ENCODE measurements at regions not wholly inside any gene's neighbourhood (a gene's known extent, or its start where the extent isn't known, plus 50 kb on each side); places are given as distances from the start of the nearest gene placed in this dataset.

DNA sequence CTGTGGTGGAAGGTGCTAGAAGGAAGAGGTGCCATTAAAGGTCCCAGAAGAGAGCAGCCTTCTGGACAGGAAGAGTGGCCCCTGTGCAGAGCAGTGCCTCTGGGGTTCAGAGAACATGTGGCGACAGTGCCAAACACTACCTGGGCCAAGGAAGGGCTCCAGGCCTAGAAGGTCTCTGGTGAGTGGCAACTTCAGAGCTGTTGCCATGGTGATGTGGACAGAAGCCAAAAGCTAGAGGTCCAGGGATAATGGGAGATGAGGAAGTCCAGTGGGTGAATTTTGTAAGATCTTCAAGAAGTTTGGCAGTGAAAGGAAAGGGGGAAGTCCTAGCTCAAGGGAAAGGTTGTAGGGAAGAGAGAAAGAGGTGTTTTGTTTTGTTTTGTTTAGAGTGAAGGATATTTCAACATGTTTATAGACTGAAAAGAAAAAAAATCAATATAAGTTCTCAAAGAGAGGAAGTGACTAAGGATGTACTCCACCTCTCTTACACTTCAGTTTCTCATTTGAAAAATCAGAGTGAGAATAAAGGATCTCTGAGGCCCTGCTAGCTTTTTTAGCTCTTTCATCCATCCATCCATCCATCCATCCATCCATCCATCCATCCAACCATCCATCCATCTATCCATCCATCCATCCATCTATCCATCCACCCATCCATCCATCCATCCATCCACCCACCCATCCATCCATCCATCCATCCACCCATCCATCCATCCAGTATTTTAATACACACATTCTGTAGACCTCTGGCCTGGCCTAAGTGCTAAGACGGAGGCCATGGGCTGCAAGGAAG lies 77.1 kb upstream of the DUSP5 start:
- H3K9me3 ChIP-seq (ENCODE audit: low read length) = no peaks in the 10 kb centered on the region
- H3F3A ChIP-seq (ENCODE audit: insufficient read depth, low read length) = no peaks in the 10 kb centered on the region
- no peaks in the 10 kb centered on the region for H3K9me2 ChIP-seq (ENCODE audit: low read depth, low read length)
- H3K4me1 ChIP-seq (ENCODE audit: insufficient read depth, low read length, severe bottlenecking) = peaks cover 71% of the 10 kb centered on the region
- no peaks in the 10 kb centered on the region for H4K20me1 ChIP-seq (ENCODE audit: insufficient read depth, low read length)
- H3K4me3 ChIP-seq (ENCODE audit: low read depth, low read length, poor library complexity, severe bottlenecking) = no peak overlapping the region
- no peak overlapping the region for H3K4me2 ChIP-seq (ENCODE audit: low read length)
- peak overlapping the region; percentile 67 for H3K27ac ChIP-seq (ENCODE audit: low read depth, low read length, poor library complexity, severe bottlenecking)
- no peaks in the 10 kb centered on the region for H3K27me3 ChIP-seq (ENCODE audit: insufficient read depth, low read length)
- no peak for TF ChIP-seq EZH2 (IDR thresholded peaks at IDR 0.05; ENCODE audit: borderline replicate concordance, low read length)
- TF ChIP-seq, protein P1, sequence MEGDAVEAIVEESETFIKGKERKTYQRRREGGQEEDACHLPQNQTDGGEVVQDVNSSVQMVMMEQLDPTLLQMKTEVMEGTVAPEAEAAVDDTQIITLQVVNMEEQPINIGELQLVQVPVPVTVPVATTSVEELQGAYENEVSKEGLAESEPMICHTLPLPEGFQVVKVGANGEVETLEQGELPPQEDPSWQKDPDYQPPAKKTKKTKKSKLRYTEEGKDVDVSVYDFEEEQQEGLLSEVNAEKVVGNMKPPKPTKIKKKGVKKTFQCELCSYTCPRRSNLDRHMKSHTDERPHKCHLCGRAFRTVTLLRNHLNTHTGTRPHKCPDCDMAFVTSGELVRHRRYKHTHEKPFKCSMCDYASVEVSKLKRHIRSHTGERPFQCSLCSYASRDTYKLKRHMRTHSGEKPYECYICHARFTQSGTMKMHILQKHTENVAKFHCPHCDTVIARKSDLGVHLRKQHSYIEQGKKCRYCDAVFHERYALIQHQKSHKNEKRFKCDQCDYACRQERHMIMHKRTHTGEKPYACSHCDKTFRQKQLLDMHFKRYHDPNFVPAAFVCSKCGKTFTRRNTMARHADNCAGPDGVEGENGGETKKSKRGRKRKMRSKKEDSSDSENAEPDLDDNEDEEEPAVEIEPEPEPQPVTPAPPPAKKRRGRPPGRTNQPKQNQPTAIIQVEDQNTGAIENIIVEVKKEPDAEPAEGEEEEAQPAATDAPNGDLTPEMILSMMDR (IDR thresholded peaks at IDR 0.05; ENCODE audit: low read length) = no peak
- no peak overlapping the region for H2AFZ ChIP-seq (ENCODE audit: low read length)
- H3K79me2 ChIP-seq (ENCODE audit: insufficient read depth, low read length) = no peaks in the 10 kb centered on the region
- no peak overlapping the region for H3K9ac ChIP-seq (ENCODE audit: low read length)
- no peaks in the 10 kb centered on the region for H3K36me3 ChIP-seq (ENCODE audit: insufficient read depth, low read length)

- Histone ChIP-seq H3K4me3 (ENCODE audit: low read depth, low read length, poor library complexity, severe bottlenecking) (no peak overlapping the region), H3K4me1 (ENCODE audit: insufficient read depth, low read length, severe bottlenecking) (peaks cover 71% of the 10 kb centered on the region), H3K79me2 (ENCODE audit: insufficient read depth, low read length) (no peaks in the 10 kb centered on the region), H3K9me3 (ENCODE audit: low read length) (no peaks in the 10 kb centered on the region), H3K27me3 (ENCODE audit: insufficient read depth, low read length) (no peaks in the 10 kb centered on the region), H3K27ac (ENCODE audit: low read depth, low read length, poor library complexity, severe bottlenecking) (peak overlapping the region; percentile 67), H3K4me2 (ENCODE audit: low read length) (no peak overlapping the region), H4K20me1 (ENCODE audit: insufficient read depth, low read length) (no peaks in the 10 kb centered on the region), H3K9ac (ENCODE audit: low read length) (peak overlapping the region; percentile 3; the same call in 1 of the 2 replicates), H3K36me3 (ENCODE audit: insufficient read depth, low read length) (no peaks in the 10 kb centered on the region), H3F3A (ENCODE audit: insufficient read depth, low read length) (no peaks in the 10 kb centered on the region), H2AFZ (ENCODE audit: low read length) (no peak overlapping the region), H3K9me2 (ENCODE audit: low read depth, low read length) (no peaks in the 10 kb centered on the region)
- no peak for TF ChIP-seq EZH2 (IDR thresholded peaks at IDR 0.05; ENCODE audit: borderline replicate concordance, low read length)
- TF ChIP-seq, protein P1 (IDR thresholded peaks at IDR 0.05; ENCODE audit: low read length) = no peak
Observed at GRCh38 chr10:110421512-110422138, 76.1 kb upstream of the DUSP5 start.

DNA sequence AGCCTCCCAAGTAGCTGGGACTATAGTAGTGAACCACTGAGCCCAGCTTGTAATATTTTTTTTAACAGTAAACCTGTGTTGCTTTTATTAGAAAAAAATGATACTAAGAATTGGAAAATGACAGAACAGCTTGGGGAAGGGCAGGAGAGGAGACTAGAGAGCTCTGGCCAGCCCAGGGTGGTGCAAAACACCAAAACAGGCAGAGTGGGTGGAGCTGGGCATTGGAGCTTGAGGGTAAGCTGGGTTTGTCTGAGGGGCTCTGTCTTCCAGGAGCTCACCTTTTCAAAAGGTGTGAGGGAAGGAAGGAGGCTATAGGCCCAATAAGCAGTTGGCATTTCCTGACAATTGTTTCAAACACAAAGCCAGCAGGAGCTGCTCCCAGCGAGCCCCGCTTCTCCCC lies 75.2 kb upstream of the DUSP5 start:
- Histone ChIP-seq H3K4me1 (ENCODE audit: insufficient read depth, low read length, severe bottlenecking) (peaks cover 70% of the 10 kb centered on the region), H3F3A (ENCODE audit: insufficient read depth, low read length) (no peaks in the 10 kb centered on the region), H3K4me2 (ENCODE audit: low read length) (no peak overlapping the region), H3K9me2 (ENCODE audit: low read depth, low read length) (no peaks in the 10 kb centered on the region), H3K4me3 (ENCODE audit: low read depth, low read length, poor library complexity, severe bottlenecking) (no peak overlapping the region), H3K36me3 (ENCODE audit: insufficient read depth, low read length) (no peaks in the 10 kb centered on the region), H3K27me3 (ENCODE audit: insufficient read depth, low read length) (no peaks in the 10 kb centered on the region), H2AFZ (ENCODE audit: low read length) (no peak overlapping the region), H3K27ac (ENCODE audit: low read depth, low read length, poor library complexity, severe bottlenecking) (peak overlapping the region; percentile 67), H3K9ac (ENCODE audit: low read length) (no peak overlapping the region), H3K9me3 (ENCODE audit: low read length) (no peaks in the 10 kb centered on the region), H4K20me1 (ENCODE audit: insufficient read depth, low read length) (no peaks in the 10 kb centered on the region), H3K79me2 (ENCODE audit: insufficient read depth, low read length) (no peaks in the 10 kb centered on the region)
- TF ChIP-seq, protein P1 (IDR thresholded peaks at IDR 0.05; ENCODE audit: low read length) = no peak
- no peak for TF ChIP-seq EZH2 (IDR thresholded peaks at IDR 0.05; ENCODE audit: borderline replicate concordance, low read length)

Measured in OCI-LY1 (cell line).